LNCaP clone FGC (cell line): ENCODE measurements at regions not wholly inside any gene's neighbourhood (a gene's known extent, or its start where the extent isn't known, plus 50 kb on each side); places are given as distances from the start of the nearest gene placed in this dataset.

Source experiments
- DNase-seq: peaks from one replicate; pipeline ENCODE4 v3.0.0-alpha.2; 2011; ENCODE audit warnings: low read depth
- H3K4me3 ChIP-seq: 2 replicates; pipeline ENCODE4 v1.5.1; 2011; ENCODE audit warnings: mild to moderate bottlenecking, low read depth, low read length, control low read depth
- TF ChIP-seq, protein P1 (sequence below): IDR thresholded peaks from 2 replicates; pipeline ENCODE4 v1.5.1; 2012; ENCODE audit warnings: mild to moderate bottlenecking; ENCODE audit not compliant: control insufficient read depth, insufficient read depth; ENCODE audit errors: extremely low read depth

DNA sequence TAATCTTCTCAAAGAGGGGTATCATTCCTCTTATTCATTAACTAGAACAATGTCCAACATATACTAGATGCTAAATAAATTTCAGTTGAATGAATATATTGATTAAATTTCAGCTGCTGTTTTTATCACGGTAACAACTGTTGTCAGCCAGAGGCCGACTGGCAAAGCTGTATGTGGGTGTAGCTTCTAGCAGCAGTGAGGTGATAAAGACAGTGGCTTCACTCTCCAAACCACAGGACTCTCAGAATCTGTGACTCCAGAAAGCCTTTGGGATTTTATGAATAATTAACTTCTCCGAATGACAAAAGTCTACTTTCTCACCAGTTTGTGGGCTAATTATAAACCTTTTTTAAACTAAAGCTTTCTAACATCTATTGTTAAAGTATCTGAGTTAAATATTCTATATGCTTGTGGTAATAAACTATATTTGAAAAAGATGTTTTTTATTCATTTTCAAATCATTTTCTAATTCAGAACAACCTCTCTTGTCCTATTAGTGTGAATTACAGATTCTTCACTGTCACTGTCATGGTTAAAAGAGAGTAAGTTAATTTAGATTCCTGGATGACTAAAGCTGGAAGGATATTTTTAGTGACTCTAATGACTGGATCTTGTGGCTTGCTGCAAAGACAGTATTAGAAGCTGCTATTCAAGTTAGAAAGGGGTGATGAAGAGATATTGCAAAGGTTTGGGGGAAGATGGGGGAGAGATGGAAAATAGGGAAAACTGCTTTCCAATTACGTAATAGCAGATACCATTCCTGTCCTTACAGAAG lies 796.4 kb upstream of the ARPP21 start:
- DNase-seq: no peak
- TF ChIP-seq, protein P1, sequence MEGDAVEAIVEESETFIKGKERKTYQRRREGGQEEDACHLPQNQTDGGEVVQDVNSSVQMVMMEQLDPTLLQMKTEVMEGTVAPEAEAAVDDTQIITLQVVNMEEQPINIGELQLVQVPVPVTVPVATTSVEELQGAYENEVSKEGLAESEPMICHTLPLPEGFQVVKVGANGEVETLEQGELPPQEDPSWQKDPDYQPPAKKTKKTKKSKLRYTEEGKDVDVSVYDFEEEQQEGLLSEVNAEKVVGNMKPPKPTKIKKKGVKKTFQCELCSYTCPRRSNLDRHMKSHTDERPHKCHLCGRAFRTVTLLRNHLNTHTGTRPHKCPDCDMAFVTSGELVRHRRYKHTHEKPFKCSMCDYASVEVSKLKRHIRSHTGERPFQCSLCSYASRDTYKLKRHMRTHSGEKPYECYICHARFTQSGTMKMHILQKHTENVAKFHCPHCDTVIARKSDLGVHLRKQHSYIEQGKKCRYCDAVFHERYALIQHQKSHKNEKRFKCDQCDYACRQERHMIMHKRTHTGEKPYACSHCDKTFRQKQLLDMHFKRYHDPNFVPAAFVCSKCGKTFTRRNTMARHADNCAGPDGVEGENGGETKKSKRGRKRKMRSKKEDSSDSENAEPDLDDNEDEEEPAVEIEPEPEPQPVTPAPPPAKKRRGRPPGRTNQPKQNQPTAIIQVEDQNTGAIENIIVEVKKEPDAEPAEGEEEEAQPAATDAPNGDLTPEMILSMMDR: no peak
- no peak overlapping the region for H3K4me3 ChIP-seq

GRCh38 chr3:34844323-34844620 lies 795.1 kb upstream of the ARPP21 start:
- TF ChIP-seq, protein P1: no peak
- no peak overlapping the region for H3K4me3 ChIP-seq
- DNase-seq: no peak

- no peak overlapping the region for H3K4me3 ChIP-seq
- TF ChIP-seq, protein P1: no peak
- DNase-seq: no peak
These were observed 788.2 kb upstream of the ARPP21 start for GRCh38 chr3:34851137-34851536.

- no peak for DNase-seq
- TF ChIP-seq, protein P1: no peak
- H3K4me3 ChIP-seq: no peak overlapping the region
These were observed 786.4 kb upstream of the ARPP21 start for GRCh38 chr3:34852844-34853439.

DNA sequence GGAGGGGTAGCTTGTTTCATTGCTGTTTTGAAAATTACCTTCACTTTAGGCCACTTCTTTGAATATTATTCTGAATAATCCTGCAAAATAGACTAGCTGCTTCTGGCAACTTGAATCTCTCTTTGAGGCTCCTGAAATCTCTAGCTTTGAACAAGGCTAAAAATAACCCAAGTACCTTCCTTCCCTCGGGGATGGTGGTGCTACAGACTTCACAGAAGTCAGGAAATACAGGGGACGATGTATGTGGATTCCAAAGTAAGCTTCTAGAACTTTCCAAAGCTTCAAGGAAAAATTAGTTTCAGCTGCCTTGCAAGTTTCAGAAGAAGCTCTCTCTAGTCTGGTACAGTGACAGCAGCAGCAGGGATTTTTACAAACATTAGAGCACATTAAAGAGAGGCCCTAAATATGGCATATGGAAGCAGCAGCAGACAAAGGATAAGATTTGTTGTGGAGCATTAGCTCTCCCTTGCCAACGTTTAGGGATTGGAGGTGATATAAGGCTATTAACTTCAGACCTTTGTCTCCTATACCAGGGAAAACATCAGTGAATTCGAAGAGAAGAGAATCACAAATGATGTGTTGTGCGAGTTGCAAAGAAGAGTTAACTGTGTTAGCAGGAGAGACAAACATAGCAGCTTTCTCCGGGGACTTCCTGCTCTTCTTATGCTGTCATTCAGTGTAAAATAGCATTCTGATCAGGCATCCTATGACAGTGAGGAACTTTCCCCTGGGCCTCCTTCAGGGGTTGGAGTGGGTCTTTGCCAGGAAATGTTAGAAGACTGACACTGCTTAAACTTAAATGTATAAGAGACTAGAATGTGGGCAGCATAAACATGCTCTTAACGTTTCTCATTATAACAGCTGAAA lies 783.0 kb upstream of the ARPP21 start:
- TF ChIP-seq, protein P1: no peak
- H3K4me3 ChIP-seq: no peak overlapping the region
- no peak for DNase-seq

- DNase-seq: no peak
- TF ChIP-seq, protein P1: no peak
- H3K4me3 ChIP-seq: no peak overlapping the region
These were observed 781.2 kb upstream of the ARPP21 start for GRCh38 chr3:34858067-34858660.
